NCI-H128 (cell line): ENCODE measurements at regions not wholly inside any gene's neighbourhood (a gene's known extent, or its start where the extent isn't known, plus 50 kb on each side); places are given as distances from the start of the nearest gene placed in this dataset.

Experiments
- DNase-seq: peaks from one replicate; lab custom pipeline; 2025; ENCODE audit not compliant: unreplicated experiment; lab: John Stamatoyannopoulos, UW

DNA sequence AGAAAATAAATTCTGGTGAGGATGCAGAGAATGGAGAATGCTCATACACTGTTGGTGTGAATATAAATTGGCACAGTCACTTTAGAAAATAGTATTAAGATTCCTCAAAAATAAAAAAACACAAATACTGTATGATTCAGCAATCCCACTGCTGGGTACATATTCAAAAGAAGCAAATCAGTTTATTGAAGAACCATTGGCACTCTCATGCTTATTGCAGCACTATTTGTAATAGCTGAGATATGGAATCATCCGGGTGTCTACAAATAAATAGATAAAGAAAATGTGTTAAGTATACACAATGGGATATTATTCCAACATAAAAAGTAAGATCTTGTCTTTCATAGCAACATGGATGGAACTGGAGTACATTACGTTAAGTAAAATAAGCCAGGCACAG, 579.4 kb upstream of the SEL1L start:
- DNase-seq = no peak

GRCh38 chr14:82113710-82114109, 580.1 kb upstream of the SEL1L start:
- DNase-seq = no peak

DNA sequence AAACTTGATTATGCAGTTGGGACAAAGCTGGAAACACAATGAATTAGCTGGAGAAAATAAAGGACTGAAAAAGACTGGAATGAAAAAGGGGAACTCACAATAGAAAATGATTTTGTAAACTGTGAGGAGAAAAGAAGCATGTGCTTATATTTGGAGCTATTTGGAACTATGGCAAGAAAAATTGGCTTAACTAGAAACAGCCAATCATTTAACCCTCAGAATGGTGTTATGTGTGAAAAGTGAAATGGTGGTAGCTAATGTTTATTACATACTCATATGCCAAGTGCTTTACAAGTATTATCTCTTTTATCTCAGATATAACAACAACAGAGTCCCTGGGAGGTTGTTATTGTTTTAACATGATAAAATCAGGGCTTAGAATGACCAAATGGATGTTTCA, 583.1 kb upstream of the SEL1L start:
- no peak for DNase-seq

- no peak for DNase-seq
These were observed 589.0 kb upstream of the SEL1L start for GRCh38 chr14:82122655-82123054.

GRCh38 chr14:82124511-82124910, 590.9 kb upstream of the SEL1L start:
- DNase-seq = no peak

- DNase-seq = no peak
These were observed 592.4 kb upstream of the SEL1L start for GRCh38 chr14:82126006-82126405.

DNA sequence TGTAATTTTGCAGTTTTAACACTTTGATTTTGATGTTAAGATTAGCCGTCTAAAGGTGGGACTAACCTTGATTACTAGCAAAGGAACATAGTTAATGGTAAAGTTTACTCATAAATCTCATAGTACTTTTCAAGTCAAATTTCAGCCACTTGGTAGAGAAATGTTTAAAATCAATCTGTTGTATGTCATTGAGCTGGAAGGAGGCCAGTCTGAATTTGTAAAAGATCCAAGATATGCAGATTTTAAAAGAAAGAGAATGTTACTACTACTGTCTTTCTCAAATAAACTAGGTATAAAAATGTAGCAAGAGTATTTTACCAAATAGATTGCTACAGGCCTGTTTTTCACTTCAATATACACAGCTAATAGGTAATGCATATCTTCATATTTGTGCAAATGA, 600.8 kb upstream of the SEL1L start:
- DNase-seq = no peak

DNA sequence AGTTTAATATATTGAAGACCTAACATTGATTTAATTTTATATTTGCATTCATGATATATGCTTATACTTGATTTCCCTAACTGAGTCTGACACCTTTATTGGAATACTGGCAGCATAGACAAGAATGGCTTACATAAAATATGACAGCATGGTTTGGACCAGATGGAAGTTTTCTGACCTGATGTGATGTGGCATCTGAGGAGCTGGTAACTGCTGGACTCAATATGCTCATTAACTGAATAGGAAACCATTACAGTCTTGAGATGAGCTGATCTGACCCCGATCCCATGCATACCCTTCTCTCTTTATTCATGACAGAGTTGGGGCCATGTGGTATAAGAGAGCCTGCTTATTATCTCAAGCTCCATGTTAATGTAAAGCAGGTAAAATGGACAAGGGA, 604.8 kb upstream of the SEL1L start:
- no peak for DNase-seq

DNA sequence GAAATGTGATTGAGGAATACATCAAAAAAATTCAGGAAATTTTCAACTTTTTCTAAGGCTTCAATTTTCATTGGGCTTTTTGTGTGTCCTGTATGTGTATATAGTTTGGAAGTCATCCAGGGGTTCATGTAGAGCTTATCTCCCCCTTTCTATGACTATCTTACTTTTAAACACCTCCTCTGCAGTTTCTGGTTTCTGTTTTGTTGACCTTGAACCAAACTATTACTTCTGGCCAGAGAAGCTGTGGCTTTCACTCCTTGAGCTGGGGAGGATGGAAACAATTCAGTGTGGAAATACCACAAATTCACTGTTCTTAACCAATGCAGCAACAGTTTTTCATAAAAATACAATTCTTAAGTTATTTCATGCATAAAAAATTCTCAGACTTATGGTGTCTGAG, 613.2 kb upstream of the SEL1L start:
- DNase-seq = no peak

DNA sequence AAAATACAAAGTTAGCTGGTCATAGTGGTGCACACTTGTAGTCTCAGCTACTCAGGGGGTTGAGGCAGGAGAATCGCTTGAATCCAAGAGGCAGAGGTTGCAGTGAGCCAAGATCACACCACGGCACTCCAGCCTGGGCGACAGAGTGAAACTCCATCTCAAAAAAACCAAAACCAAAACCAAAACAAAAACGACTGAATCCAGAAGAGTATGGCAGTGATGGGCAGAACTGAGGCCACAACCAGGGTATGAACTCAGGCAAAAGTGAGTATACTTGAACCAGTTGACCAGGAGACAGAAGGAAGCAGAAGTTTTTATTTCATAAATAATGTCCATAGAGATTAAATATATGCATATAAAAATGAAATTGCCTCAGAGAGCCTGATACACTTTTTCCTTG, 620.0 kb upstream of the SEL1L start:
- no peak for DNase-seq

- no peak for DNase-seq
These were observed 626.0 kb upstream of the SEL1L start for GRCh38 chr14:82159624-82160023.

- no peak for DNase-seq
These were observed 646.5 kb upstream of the SEL1L start for GRCh38 chr14:82180139-82180538.

DNA sequence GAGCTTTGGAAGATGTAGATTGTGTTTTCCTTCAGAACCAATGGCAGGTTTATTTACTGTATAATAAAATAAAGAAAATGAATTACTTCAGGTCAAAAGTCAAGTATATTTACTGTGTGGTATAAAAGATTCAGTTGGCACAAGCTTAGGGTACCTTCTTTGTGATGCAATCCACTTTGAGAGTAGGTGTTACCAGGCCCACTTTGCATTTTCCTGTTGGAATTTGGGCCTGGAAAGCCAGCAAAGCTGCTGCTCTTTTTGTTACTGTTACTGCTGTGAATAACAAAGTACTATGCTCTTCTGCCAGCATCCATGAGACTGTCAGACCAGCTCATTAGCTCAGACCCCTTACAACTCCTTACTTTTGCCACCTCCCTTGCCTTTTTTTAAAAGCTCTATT, 649.0 kb upstream of the SEL1L start:
- no peak for DNase-seq

DNA sequence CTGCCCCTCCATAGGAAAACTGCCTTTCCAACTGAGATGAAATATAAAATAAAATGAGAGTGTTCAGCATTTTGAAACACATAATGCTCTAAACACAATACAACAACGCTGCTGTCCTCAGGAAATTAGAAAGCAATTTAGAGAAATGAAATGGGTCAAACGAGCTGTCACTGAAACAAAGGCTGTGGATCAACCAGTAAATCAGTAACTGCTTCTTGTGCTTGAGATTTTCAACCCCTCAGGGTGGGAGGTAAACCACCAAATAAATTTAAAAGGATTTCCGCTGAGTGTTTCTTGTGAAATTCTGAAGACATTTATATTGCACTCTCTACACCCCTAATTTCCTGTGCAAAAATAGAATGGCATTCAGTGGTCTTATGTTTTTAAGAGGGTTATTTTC, 657.1 kb upstream of the SEL1L start:
- no peak for DNase-seq

GRCh38 chr14:82192387-82192786, 658.7 kb upstream of the SEL1L start:
- no peak for DNase-seq

- no peak for DNase-seq
These were observed 689.6 kb upstream of the SEL1L start for GRCh38 chr14:82223276-82223675.

DNA sequence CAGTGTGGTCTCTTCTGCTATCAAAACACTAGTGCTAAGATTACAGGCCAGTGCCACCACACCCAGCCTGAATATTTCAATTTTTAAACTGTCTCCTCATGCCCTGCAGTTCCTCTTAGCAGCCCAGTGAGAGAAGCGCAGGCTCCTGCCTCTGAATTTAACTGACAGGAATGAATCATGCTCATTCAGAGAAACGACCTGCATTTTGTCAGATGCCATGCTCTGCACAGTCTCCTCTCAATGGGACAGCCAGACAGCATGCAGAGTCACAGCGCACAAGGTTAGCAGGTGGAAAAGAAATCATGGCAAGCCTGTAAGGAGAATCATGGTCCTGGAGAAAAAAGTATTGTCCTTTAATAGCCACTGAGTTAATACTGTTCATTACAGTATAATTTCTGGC, 691.0 kb upstream of the SEL1L start:
- DNase-seq = no peak

DNA sequence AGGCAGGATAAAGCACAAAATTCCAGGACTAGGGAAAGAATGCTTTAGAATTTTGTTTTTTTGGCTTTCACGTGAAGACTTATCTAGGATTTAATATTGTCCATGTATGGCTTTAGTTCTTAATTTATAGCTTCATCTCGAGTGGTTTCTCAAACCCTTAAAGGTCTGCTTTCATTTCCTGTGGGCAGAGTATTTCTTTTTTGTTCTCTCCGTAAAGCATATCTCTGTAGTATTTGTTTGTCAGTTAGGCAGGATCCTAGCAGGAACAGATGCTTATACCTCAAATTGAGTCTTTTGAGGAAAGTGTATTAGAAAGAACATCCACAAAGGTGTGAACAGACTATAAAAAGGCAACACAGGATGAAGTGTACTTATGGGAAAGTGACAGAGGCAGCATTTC, 697.1 kb upstream of the SEL1L start:
- DNase-seq = no peak

- DNase-seq = no peak
These were observed 705.0 kb upstream of the SEL1L start for GRCh38 chr14:82238649-82239048.

DNA sequence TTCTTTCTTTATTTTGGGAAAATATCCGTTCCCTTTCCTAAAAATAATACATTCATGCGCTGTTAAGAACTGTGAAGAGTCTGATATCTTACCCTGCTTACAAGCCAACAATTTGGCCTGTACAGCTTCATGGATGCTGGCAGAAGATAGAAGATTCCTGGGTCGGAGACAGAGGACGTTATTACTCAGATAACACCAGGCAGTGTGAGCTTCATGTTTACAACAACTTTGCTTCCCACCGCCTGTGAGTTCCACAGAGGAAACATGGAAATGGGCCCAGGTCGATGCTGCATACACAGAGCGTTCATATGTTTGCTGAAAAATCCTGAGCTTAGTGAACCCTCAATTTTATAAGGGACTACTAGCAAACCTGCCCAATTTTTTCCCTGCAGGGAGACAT, 705.6 kb upstream of the SEL1L start:
- DNase-seq = no peak

- no peak for DNase-seq
These were observed 711.1 kb upstream of the SEL1L start for GRCh38 chr14:82244791-82245190.

DNA sequence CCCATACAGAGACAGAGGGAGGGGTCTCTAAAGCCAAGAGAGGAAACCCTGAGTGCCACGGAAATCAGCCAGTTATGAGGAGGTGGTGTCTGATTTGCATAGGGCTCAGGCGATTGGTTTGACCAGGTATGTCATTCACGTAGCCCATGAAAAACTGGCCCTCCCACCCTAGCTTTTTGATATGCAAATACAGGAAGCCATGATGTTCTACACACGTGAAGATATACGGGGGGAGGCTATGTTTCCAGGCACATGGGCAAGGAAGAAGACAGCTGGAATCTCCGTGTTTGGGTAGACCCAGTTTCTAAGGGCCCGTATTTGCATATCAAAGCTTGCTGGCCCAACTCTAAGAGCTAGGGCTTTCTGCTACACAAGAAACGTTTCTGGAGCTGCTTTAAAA, 717.8 kb upstream of the SEL1L start:
- no peak for DNase-seq

DNA sequence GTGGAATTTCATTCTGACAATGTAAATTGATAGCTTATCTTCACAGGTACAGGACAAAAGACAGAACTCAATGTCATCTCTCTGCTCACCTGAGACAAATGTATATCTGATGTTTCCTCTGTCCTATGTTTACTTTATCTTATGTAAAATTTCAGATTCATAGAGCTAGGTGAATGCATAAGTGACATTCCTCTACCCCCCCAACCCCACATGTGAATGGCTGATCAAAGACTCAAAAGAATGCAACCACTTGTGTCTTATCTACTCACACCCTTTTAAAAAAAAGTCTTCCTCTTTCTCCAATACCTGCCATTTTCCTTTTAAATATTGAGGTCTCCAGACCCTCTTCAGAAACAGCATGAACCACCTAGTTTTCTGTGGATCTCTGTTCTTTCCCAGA, 736.6 kb upstream of the SEL1L start:
- no peak for DNase-seq

DNA sequence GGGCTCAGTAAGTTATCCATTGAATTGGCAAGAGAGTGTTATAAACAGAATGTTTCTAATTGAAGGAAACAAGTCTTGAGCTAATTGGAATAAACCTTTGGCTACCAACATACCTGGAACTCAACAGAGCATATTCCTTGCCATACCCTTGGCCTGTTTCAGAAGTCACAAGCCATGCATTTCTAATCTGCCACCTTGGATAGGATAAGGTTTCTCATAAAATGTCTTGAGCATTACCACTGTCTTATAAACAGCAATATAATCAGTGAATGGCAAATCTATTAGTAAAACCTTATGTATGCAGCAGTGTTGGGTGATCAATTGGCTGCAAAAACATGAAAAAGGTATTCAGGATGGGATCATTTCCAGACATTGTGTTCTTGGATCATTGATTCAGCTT, 765.2 kb upstream of the SEL1L start:
- DNase-seq = no peak
